ENCODE measurements at regions not wholly inside any gene's neighbourhood (a gene's known extent, or its start where the extent isn't known, plus 50 kb on each side); places are given as distances from the start of the nearest gene placed in this dataset.

- no TSS peak for BruUV-seq (replicated peaks)
- POLR2A ChIA-PET: no interaction called here
- CTCF ChIA-PET (ENCODE audit: low intra/inter-chr PET ratio, low total read pairs): no interaction called here
- Histone ChIP-seq H4K20me1 (ENCODE audit: insufficient read depth, low read length) (no peaks in the 10 kb centered on the region), H3K36me3 (replicated peaks in 1 of 2; ENCODE audit: control insufficient read depth in 1 of 2, insufficient read depth in 2 of 2, low read length in 2 of 2) (no peaks in the 10 kb centered on the region), H3K27ac (ENCODE audit: extremely low read length, insufficient read depth, low read length) (no peak overlapping the region), H3K4me1 (ENCODE audit: insufficient read depth, low read length) (no peaks in the 10 kb centered on the region), H3K79me2 (ENCODE audit: insufficient read depth, low read length) (no peaks in the 10 kb centered on the region), H3K4me2 (ENCODE audit: low read depth, low read length) (no peak overlapping the region), H2AFZ (ENCODE audit: low read length) (no peak overlapping the region), H3K9me3 (ENCODE audit: low read length) (no peaks in the 10 kb centered on the region), H3K9ac (ENCODE audit: insufficient read depth, low read depth, low read length) (no peak overlapping the region), H3K4me3 (replicated peaks in 1 of 3; ENCODE audit: insufficient read depth in 1 of 3, low read depth in 2 of 3, low read length in 3 of 3) (no peak overlapping the region), H3K27me3 (ENCODE audit: control insufficient read depth in 1 of 2, insufficient read depth in 2 of 2, low read length in 2 of 2) (no peaks in the 10 kb centered on the region; a peak in 1 of 5 replicates)
- FAIRE-seq: no peak
- in situ Hi-C loops (cut with HindIII; ENCODE audit: extremely low pct_ligation_motif_present, low pct_unique_long_range_greater_than_20kb) (no loop called here), intact Hi-C loops (cut with micrococcal nuclease; ENCODE audit: unreplicated experiment) (no loop called here)
- DNase-seq (ENCODE audit: low spot score): no peak
- TF ChIP-seq IKZF5 (CRISPR knock-in tag; IDR thresholded peaks at IDR 0.05): no peak
- no peak for TF ChIP-seq HMGA1 (CRISPR knock-in tag; conservative IDR thresholded peaks at IDR 0.05)
- 25% methylated on average over 4 of the region's 4 CpGs for WGBS (ENCODE audit: low lambda C conversion rate)
- ATAC-seq: no peak
Observed at GRCh38 chr3:23083701-23084100, 119.4 kb upstream of the UBE2E2 start.

GRCh38 chr3:23084367-23084766 lies 118.8 kb upstream of the UBE2E2 start:
- Histone ChIP-seq H3K27me3 (ENCODE audit: control insufficient read depth in 1 of 2, insufficient read depth in 2 of 2, low read length in 2 of 2) (no peaks in the 10 kb centered on the region; a peak in 1 of 5 replicates), H3K9ac (ENCODE audit: insufficient read depth, low read depth, low read length) (no peak overlapping the region), H3K36me3 (replicated peaks in 1 of 2; ENCODE audit: control insufficient read depth in 1 of 2, insufficient read depth in 2 of 2, low read length in 2 of 2) (no peaks in the 10 kb centered on the region), H3K4me2 (ENCODE audit: low read depth, low read length) (no peak overlapping the region), H3K27ac (ENCODE audit: extremely low read length, insufficient read depth, low read length) (no peak overlapping the region), H3K4me1 (ENCODE audit: insufficient read depth, low read length) (no peaks in the 10 kb centered on the region), H3K79me2 (ENCODE audit: insufficient read depth, low read length) (no peaks in the 10 kb centered on the region), H3K9me3 (ENCODE audit: low read length) (no peaks in the 10 kb centered on the region), H4K20me1 (ENCODE audit: insufficient read depth, low read length) (no peaks in the 10 kb centered on the region), H3K4me3 (replicated peaks in 1 of 3; ENCODE audit: insufficient read depth in 1 of 3, low read depth in 2 of 3, low read length in 3 of 3) (no peak overlapping the region), H2AFZ (ENCODE audit: low read length) (no peak overlapping the region)
- BruUV-seq (replicated peaks): no TSS peak
- intact Hi-C loops (cut with micrococcal nuclease; ENCODE audit: unreplicated experiment): no loop called here
- DNase-seq (ENCODE audit: low spot score): no peak
- no peak for FAIRE-seq
- ChIA-PET CTCF (ENCODE audit: low intra/inter-chr PET ratio, low total read pairs) (no interaction called here), POLR2A (no interaction called here)
- ATAC-seq: no peak
- in situ Hi-C loops (cut with HindIII; ENCODE audit: extremely low pct_ligation_motif_present, low pct_unique_long_range_greater_than_20kb): no loop called here
- TF ChIP-seq WIZ (CRISPR knock-in tag; IDR thresholded peaks at IDR 0.05): no peak
- TF ChIP-seq, protein P1, sequence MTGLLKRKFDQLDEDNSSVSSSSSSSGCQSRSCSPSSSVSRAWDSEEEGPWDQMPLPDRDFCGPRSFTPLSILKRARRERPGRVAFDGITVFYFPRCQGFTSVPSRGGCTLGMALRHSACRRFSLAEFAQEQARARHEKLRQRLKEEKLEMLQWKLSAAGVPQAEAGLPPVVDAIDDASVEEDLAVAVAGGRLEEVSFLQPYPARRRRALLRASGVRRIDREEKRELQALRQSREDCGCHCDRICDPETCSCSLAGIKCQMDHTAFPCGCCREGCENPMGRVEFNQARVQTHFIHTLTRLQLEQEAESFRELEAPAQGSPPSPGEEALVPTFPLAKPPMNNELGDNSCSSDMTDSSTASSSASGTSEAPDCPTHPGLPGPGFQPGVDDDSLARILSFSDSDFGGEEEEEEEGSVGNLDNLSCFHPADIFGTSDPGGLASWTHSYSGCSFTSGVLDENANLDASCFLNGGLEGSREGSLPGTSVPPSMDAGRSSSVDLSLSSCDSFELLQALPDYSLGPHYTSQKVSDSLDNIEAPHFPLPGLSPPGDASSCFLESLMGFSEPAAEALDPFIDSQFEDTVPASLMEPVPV (CRISPR knock-in tag; IDR thresholded peaks at IDR 0.05): no peak
- no peak for TF ChIP-seq ARNTL (CRISPR knock-in tag; IDR thresholded peaks at IDR 0.05)
- no peak for TF ChIP-seq SP4 (CRISPR knock-in tag; IDR thresholded peaks at IDR 0.05)
- no peak for TF ChIP-seq ARID4A (CRISPR knock-in tag; IDR thresholded peaks at IDR 0.05; ENCODE audit: borderline replicate concordance)
- no peak for TF ChIP-seq JUN (CRISPR knock-in tag; IDR thresholded peaks at IDR 0.05)
- TF ChIP-seq JDP2 (CRISPR knock-in tag; IDR thresholded peaks at IDR 0.05; ENCODE audit: borderline replicate concordance): no peak
- TF ChIP-seq HDAC2 (CRISPR knock-in tag; IDR thresholded peaks at IDR 0.05): no peak
- TF ChIP-seq CHD2 (IDR thresholded peaks at IDR 0.05; ENCODE audit: low read depth, low read length): no peak
- TF ChIP-seq ZNF619 (CRISPR knock-in tag; IDR thresholded peaks at IDR 0.05): no peak
- TF ChIP-seq MIER3 (CRISPR knock-in tag; IDR thresholded peaks at IDR 0.05; ENCODE audit: borderline replicate concordance): no peak
- no peak for TF ChIP-seq ZNF160 (CRISPR knock-in tag; IDR thresholded peaks at IDR 0.05)

All from HepG2 (cell line).